GM06990 (cell line): ENCODE measurements at regions not wholly inside any gene's neighbourhood (a gene's known extent, or its start where the extent isn't known, plus 50 kb on each side); places are given as distances from the start of the nearest gene placed in this dataset.

Source experiments
- DNase-seq: peaks from one replicate; pipeline ENCODE4 v3.0.0-alpha.2; 2011; ENCODE audit not compliant: insufficient read length; ENCODE audit errors: extremely low read depth
- H3K27me3 ChIP-seq: replicated peaks from 2 replicates; pipeline ENCODE4 v1.6.0; 2011; ENCODE audit warnings: low read length; ENCODE audit not compliant: control insufficient read depth, insufficient read depth
- H3K36me3 ChIP-seq: 2 replicates; pipeline ENCODE4 v1.5.1; 2011; ENCODE audit warnings: low read length; ENCODE audit not compliant: control insufficient read depth, insufficient read depth
- H3K4me3 ChIP-seq: replicated peaks from 2 replicates; pipeline ENCODE4 v1.5.1; 2011; ENCODE audit warnings: low read depth, mild to moderate bottlenecking, control low read depth, low read length
- CTCF ChIP-seq: IDR thresholded peaks from 2 replicates; pipeline ENCODE4 v1.5.1; 2011; ENCODE audit warnings: low read length, control low read depth, mild to moderate bottlenecking, inconsistent platforms; ENCODE audit not compliant: insufficient read depth, poor library complexity, severe bottlenecking

DNA sequence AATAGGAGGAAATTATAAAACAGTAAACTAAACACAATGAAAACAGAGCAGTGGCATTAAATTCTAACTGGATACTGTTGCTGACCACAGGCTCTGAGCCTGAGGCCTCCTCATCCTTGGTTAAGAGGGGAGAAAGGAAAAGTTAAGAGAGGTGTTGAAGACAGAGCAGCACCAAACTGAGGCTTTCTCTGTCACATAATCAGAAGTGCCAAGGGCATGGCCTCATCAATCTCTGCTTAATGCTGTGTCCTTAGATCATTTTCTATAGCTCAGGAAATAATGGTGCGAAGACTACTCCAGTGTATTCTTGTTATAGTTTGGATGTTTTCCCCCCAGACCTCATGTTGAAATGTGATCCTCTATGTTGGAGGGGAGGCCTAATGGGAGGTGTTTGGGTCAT, 160.9 kb upstream of the SLC1A4 start:
- TF ChIP-seq CTCF = no peak
- no peak for DNase-seq
- Histone ChIP-seq H3K36me3 (no peaks in the 10 kb centered on the region), H3K27me3 (no peaks in the 10 kb centered on the region), H3K4me3 (no peak overlapping the region)

GRCh38 chr2:64829525-64829924, 159.7 kb upstream of the SLC1A4 start:
- no peak for TF ChIP-seq CTCF
- H3K27me3 ChIP-seq = no peaks in the 10 kb centered on the region
- H3K36me3 ChIP-seq = no peaks in the 10 kb centered on the region
- no peak for DNase-seq
- H3K4me3 ChIP-seq = no peak overlapping the region

DNA sequence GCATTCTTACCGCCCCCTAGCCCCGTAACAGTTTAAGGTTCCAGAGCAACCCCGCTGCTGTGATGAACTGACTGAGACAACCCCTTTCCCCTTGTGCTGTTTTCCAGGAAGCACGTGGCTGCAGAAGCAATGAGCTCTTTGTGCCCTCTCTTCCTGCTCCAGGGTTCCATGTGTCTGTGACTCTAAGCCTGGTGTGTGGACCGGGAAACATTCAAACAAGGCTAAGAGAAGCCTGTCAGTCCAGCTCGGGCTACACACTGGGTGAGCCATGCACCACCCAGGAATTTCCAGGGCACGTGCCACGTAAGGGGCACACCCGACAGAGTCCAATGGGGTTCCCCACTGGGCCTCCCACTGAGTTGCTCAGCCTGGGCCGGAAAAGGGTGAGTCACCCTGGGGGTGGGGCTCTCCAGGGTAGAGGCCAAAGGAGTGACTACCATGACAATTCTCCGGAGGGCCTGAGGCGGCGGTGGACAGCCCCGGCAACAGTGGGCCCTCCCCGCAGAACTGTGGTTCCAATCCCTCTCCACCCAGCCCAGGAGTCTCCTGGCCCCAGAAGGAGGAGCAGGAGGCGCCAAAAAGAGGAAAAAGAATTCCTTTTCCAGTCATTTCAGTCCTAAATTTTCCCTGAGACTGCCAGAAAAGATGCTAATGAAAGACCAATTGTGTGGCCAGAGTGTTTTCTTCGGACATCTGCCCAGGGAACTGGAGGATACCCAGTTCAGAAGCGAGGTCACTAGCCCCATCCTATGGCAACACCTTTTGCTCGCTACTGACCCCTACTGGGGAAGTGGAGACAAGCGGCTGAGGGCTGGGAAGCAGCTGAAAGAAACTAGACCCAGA, 157.8 kb upstream of the SLC1A4 start:
- TF ChIP-seq CTCF = peak; percentile 98
- Histone ChIP-seq H3K36me3 (no peaks in the 10 kb centered on the region), H3K27me3 (no peaks in the 10 kb centered on the region), H3K4me3 (no peak overlapping the region)
- peak; percentile 85 for DNase-seq

DNA sequence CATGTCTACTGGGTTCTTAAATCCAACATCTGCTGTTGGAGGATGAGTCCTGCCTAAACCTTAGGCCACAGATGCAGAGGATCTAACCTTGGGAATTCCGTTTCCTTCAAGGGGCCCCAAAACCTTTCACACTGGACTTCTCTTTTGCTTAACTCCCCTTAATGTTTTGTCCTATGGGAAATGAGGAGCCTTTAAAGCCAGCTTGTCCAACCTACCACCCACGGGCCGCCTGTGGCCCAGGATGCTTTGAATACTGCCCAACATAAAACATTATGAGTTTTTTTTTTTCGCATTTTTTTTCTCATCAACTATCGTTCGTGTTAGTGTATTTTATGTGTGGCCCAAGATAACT, 157.2 kb upstream of the SLC1A4 start:
- H3K4me3 ChIP-seq = no peak overlapping the region
- DNase-seq = no peak
- TF ChIP-seq CTCF = no peak

DNA sequence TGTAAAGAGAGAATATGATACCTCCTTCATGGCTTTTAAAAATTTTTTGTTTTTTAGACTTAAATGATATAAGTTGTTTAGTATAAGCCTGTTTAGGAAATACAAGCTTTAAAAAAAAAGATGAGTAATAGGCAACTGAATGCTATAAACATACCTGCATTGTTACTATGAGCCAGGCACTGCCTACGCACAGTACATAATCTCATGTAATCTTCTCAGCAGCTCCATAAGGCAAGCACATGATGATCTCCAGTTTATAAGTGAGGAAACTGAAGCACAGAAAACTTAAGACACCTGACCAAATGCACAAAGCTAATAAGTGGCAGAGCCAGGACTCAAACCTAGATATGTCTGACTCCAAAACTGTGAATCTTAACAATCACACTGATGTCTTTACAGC, 156.3 kb upstream of the SLC1A4 start:
- Histone ChIP-seq H3K27me3 (no peaks in the 10 kb centered on the region), H3K4me3 (no peak overlapping the region), H3K36me3 (no peaks in the 10 kb centered on the region)
- no peak for TF ChIP-seq CTCF
- no peak for DNase-seq

More for the DNA sequence above, 157.2 kb upstream of the SLC1A4 start:
- no peaks in the 10 kb centered on the region for H3K36me3 ChIP-seq
- no peaks in the 10 kb centered on the region for H3K27me3 ChIP-seq

DNA sequence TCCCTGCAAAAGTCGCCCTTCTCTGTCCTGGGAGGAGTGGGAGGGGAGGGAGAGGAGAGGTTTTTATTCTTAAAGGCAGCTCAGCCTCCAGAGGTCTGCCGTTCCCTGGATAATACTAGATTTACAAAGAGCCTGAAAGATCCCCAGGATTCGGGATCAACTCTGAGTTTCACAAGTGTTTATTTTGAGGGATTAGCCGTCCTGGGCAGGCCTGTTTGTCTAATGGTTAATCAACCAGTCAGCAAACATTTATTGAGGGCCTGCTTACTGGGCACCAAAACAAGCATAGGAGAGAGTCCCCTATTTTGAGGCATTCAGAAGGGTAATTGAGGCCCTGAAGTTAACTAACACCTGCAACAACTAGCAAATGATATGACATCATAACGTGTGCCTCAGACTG, 152.6 kb upstream of the SLC1A4 start:
- no peak for DNase-seq
- TF ChIP-seq CTCF = no peak
- Histone ChIP-seq H3K36me3 (no peaks in the 10 kb centered on the region), H3K4me3 (no peak overlapping the region), H3K27me3 (no peaks in the 10 kb centered on the region)
